K562 (cell line): ENCODE measurements at regions not wholly inside any gene's neighbourhood (a gene's known extent, or its start where the extent isn't known, plus 50 kb on each side); places are given as distances from the start of the nearest gene placed in this dataset.

Experiments used
- ATAC-seq: fragments of 200-7000 bp; cut with Tn5 transposase; 3 replicates; pipeline ENCODE4 v1.9.1; 2020; ENCODE audit warnings: moderate library complexity
- BruUV-seq: library from RNA; stranded (reverse); fragments of 400-500 nt; replicated peaks from 2 replicates; lab custom pipeline; 2021; lab: Mats Ljungman, UMichigan
- CTCF ChIA-PET: fragments of 300-600 bp; formaldehyde crosslinking; extraction: SDS; loops from one replicate; lab custom pipeline; 2021; ENCODE audit warnings: low intra/inter-chr PET ratio; lab: Yijun Ruan, JAX
- POLR2A ChIA-PET: fragments of 300-600, 350-650 bp; sonication (Branson Sonifier 250); formaldehyde crosslinking; extraction: SDS; loops from one replicate; lab custom pipeline; 2021; ENCODE audit warnings: antibody characterized with exemption, inconsistent platforms; lab: Yijun Ruan, JAX
- DNase-seq, 4 experiments: peaks; one replicate each; pipeline versions ENCODE4 v3.0.0 to v3.0.0-alpha.2; 2011 to 2018; ENCODE audit warnings: low spot score in 3 of 4, mixed read lengths in 3 of 4; ENCODE audit errors: extremely low read depth in 1 of 4
- FAIRE-seq: peaks from 2 replicates; lab custom pipeline; 2011; peaks lifted over from hg19 to GRCh38; lab: Jason Lieb, UNC
- H2AFZ ChIP-seq: 2 replicates; pipeline ENCODE4 v1.6.0; 2011; ENCODE audit warnings: low read depth, low read length, control low read depth, inconsistent platforms
- H3K27ac ChIP-seq: fragments of 200-600 bp; 3 replicates; pipeline ENCODE4 v1.8.0; 2011; ENCODE audit warnings: low read depth, mild to moderate bottlenecking, control low read depth, inconsistent platforms, low read length, moderate library complexity, mixed read lengths; ENCODE audit errors: extremely low read depth
- H3K27me3 ChIP-seq, 2 experiments: fragments of 300-600 bp in 1 of 2; 2 replicates in 1 of 2; 3 replicates in 1 of 2; pipeline versions ENCODE4 v1.6.0 to v1.8.0; 2011; ENCODE audit warnings: inconsistent platforms in 2 of 2, low read length in 2 of 2, mild to moderate bottlenecking in 1 of 2, mixed read lengths in 1 of 2, moderate library complexity in 1 of 2; ENCODE audit not compliant: control insufficient read depth in 2 of 2, insufficient read depth in 2 of 2
- H3K36me3 ChIP-seq: fragments of 300-600 bp; 3 replicates; pipeline ENCODE4 v1.8.0; 2011; ENCODE audit warnings: mild to moderate bottlenecking, low read length, inconsistent platforms; ENCODE audit not compliant: control insufficient read depth, insufficient read depth
- H3K4me1 ChIP-seq, 2 experiments: fragments of 200-600 bp in 1 of 2; replicated peaks in 1 of 2; 2 replicates in 1 of 2; 3 replicates in 1 of 2; pipeline versions ENCODE4 v1.5.1 to v1.8.0; 2011; ENCODE audit warnings: inconsistent platforms in 2 of 2, low read length in 2 of 2, mild to moderate bottlenecking in 1 of 2, mixed read lengths in 1 of 2, moderate library complexity in 1 of 2; ENCODE audit not compliant: control insufficient read depth in 2 of 2, insufficient read depth in 2 of 2
- H3K4me2 ChIP-seq: 2 replicates; pipeline ENCODE4 v1.6.1; 2011; ENCODE audit warnings: low read length, control low read depth, inconsistent platforms, mixed read lengths; ENCODE audit not compliant: insufficient read depth
- H3K4me3 ChIP-seq: fragments of 200-600 bp; sonication (generic), shearing (Covaris generic); 2 replicates; pipeline ENCODE4 v1.5.1; 2016; ENCODE audit warnings: control low read depth, inconsistent platforms
- H3K79me2 ChIP-seq: fragments of 200-600 bp; 3 replicates; pipeline ENCODE4 v1.8.0; 2011; ENCODE audit warnings: low read length, inconsistent platforms; ENCODE audit not compliant: control insufficient read depth, insufficient read depth
- H3K9ac ChIP-seq, 2 experiments: 2 replicates each; pipeline versions ENCODE4 v1.6.0 to v1.6.1; 2011; ENCODE audit warnings: low read depth in 2 of 2, low read length in 2 of 2, control low read depth in 1 of 2, inconsistent platforms in 1 of 2, mild to moderate bottlenecking in 1 of 2, mixed read lengths in 1 of 2; ENCODE audit not compliant: insufficient read depth in 1 of 2
- H3K9me1 ChIP-seq: one replicate; pipeline ENCODE4 v1.6.0; 2011; ENCODE audit warnings: inconsistent platforms, mild to moderate bottlenecking, low read length, moderate library complexity; ENCODE audit not compliant: control insufficient read depth, insufficient read depth
- H3K9me3 ChIP-seq: replicated peaks from 2 replicates; pipeline ENCODE4 v1.5.1; 2011; ENCODE audit warnings: low read depth, low read length, inconsistent platforms; ENCODE audit not compliant: control insufficient read depth, insufficient read depth
- H4K20me1 ChIP-seq: replicated peaks from 2 replicates; pipeline ENCODE4 v1.6.1; 2011; ENCODE audit warnings: low read length, inconsistent platforms, mixed read lengths; ENCODE audit not compliant: control insufficient read depth, insufficient read depth
- FOXJ3 ChIP-seq: sonication (generic); formaldehyde crosslinking; IDR thresholded peaks from 2 replicates; pipeline ENCODE4 v1.4.0; 2020; ENCODE audit warnings: mild to moderate bottlenecking, missing genetic modification reagents
- GABPA ChIP-seq: fragments of 200-800 bp; sonication (Bioruptor generic); conservative IDR thresholded peaks from 2 replicates; pipeline ENCODE4 v1.6.1; 2016; ENCODE audit warnings: low read depth, missing genetic modification characterization, missing compliant biosample characterization
- HNRNPK ChIP-seq: fragments of 200-400 bp; formaldehyde crosslinking; IDR thresholded peaks from one replicate; pipeline ENCODE4 v1.6.1; 2018; ENCODE audit warnings: mild to moderate bottlenecking, low read depth, low read length; ENCODE audit not compliant: poor library complexity, severe bottlenecking
- ZC3H4 ChIP-seq: sonication (generic); formaldehyde crosslinking; IDR thresholded peaks from 2 replicates; pipeline ENCODE4 v1.9.0; 2021; ENCODE audit warnings: missing genetic modification reagents, borderline replicate concordance
- ZKSCAN1 ChIP-seq: fragments of 150-350 bp; IDR thresholded peaks from 2 replicates; pipeline ENCODE4 v1.6.1; 2016; ENCODE audit warnings: low read depth, low read length
- ZNF384 ChIP-seq: IDR thresholded peaks from 2 replicates; pipeline ENCODE4 v1.6.1; 2012; ENCODE audit warnings: low read depth, low read length, improper control_type of control experiment
- ZSCAN32 ChIP-seq: fragments of 450-650 bp; formaldehyde crosslinking; IDR thresholded peaks from 2 replicates; pipeline ENCODE4 v1.4.0; 2020; ENCODE audit warnings: mild to moderate bottlenecking, moderate library complexity
- WGBS: fragments of 100-300 bp; shearing (Covaris generic); methylation state at CpG from one replicate; pipeline ENCODE4 v1.1.6; 2016; ENCODE audit warnings: low coverage, mixed read lengths; ENCODE audit not compliant: insufficient coverage; ENCODE audit errors: missing lambda C conversion rate; 5-methylcytosine and 5-hydroxymethylcytosine counted together
- in situ Hi-C: fragments of 300-500 bp; cut with MboI; formaldehyde crosslinking; loops from 4 replicates; pipeline ENCODE4 v1.15.0; 2018; ENCODE audit warnings: inconsistent platforms, mixed read lengths
- intact Hi-C: fragments of 100-400 bp; cut with micrococcal nuclease; formaldehyde crosslinking; loops from 2 replicates; pipeline ENCODE4 v1.14.2; 2022
- TF ChIP-seq, protein P1 (sequence below): conservative IDR thresholded peaks from 2 replicates; pipeline ENCODE4 v1.6.1; 2011; ENCODE audit warnings: low read depth, mild to moderate bottlenecking, low read length; ENCODE audit not compliant: control insufficient read depth
- TF ChIP-seq, protein P2 (sequence below): sonication (generic); formaldehyde crosslinking; IDR thresholded peaks from 2 replicates; pipeline ENCODE4 v1.8.1; 2023; ENCODE audit warnings: mild to moderate bottlenecking, missing genetic modification reagents

- H3K27ac ChIP-seq = no peak overlapping the region
- no peaks in the 10 kb centered on the region for H3K4me1 ChIP-seq
- H3K79me2 ChIP-seq = no peaks in the 10 kb centered on the region
- H2AFZ ChIP-seq = no peak overlapping the region
- FAIRE-seq (no peak), ATAC-seq (no peak), DNase-seq (no peak)
- CTCF ChIA-PET = no interaction called here
- no TSS peak for BruUV-seq
- WGBS = under 1% methylated on average over 10 of the region's 10 CpGs
- no peak overlapping the region for H3K4me3 ChIP-seq
- H3K9me1 ChIP-seq = no peaks in the 10 kb centered on the region
- intact Hi-C loops = loop anchor here (10.0 kb wide), 1 partner anchor 273 kb away; no protein-coding TSS in a partner anchor
- no peak overlapping the region for H3K9ac ChIP-seq
- in situ Hi-C loops = no loop called here
- H3K4me2 ChIP-seq = no peak overlapping the region
- no peak for TF ChIP-seq GABPA
- no peak for TF ChIP-seq HNRNPK
- TF ChIP-seq, protein P1, sequence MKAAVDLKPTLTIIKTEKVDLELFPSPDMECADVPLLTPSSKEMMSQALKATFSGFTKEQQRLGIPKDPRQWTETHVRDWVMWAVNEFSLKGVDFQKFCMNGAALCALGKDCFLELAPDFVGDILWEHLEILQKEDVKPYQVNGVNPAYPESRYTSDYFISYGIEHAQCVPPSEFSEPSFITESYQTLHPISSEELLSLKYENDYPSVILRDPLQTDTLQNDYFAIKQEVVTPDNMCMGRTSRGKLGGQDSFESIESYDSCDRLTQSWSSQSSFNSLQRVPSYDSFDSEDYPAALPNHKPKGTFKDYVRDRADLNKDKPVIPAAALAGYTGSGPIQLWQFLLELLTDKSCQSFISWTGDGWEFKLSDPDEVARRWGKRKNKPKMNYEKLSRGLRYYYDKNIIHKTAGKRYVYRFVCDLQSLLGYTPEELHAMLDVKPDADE = no peak
- TF ChIP-seq ZKSCAN1 = no peak
- TF ChIP-seq, protein P2, sequence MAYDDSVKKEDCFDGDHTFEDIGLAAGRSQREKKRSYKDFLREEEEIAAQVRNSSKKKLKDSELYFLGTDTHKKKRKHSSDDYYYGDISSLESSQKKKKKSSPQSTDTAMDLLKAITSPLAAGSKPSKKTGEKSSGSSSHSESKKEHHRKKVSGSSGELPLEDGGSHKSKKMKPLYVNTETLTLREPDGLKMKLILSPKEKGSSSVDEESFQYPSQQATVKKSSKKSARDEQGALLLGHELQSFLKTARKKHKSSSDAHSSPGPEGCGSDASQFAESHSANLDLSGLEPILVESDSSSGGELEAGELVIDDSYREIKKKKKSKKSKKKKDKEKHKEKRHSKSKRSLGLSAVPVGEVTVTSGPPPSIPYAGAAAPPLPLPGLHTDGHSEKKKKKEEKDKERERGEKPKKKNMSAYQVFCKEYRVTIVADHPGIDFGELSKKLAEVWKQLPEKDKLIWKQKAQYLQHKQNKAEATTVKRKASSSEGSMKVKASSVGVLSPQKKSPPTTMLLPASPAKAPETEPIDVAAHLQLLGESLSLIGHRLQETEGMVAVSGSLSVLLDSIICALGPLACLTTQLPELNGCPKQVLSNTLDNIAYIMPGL (CRISPR knock-in tag) = no peak
- TF ChIP-seq ZC3H4 (CRISPR knock-in tag) = no peak
- no peak for TF ChIP-seq ZSCAN32
- TF ChIP-seq ZNF384 = no peak
- TF ChIP-seq FOXJ3 = no peak
- TF ChIP-seq, all 486 proteins: peak for 0
- Histone ChIP-seq H3K36me3 (no peaks in the 10 kb centered on the region), H4K20me1 (no peaks in the 10 kb centered on the region), H3K27me3 (peaks cover 0 to 8% of the 10 kb centered on the region in 2 experiments; a peak in 1 of 5 replicates), H3K9me3 (no peaks in the 10 kb centered on the region)
- POLR2A ChIA-PET = no interaction called here
Measured at GRCh38 chr6:6497541-6497940, 91.0 kb upstream of the LY86 start.
